GM19452 (cell line): ENCODE measurements at regions not wholly inside any gene's neighbourhood (a gene's known extent, or its start where the extent isn't known, plus 50 kb on each side); places are given as distances from the start of the nearest gene placed in this dataset.
"Not testable (repeated sequence)": the region's sequence is repeated elsewhere in the genome, so short reads cannot be mapped to it uniquely, and the experiment has no call there.

ENCODE experiments used
- ATAC-seq: cut with Tn5 transposase; IDR thresholded peaks from one replicate; pipeline ENCODE4 v1.9.1; 2021; ENCODE audit not compliant: unreplicated experiment

- ATAC-seq, result no peak
Measured at GRCh38 chr18:5024741-5025140, 172.3 kb downstream of the AKAIN1 start.

DNA sequence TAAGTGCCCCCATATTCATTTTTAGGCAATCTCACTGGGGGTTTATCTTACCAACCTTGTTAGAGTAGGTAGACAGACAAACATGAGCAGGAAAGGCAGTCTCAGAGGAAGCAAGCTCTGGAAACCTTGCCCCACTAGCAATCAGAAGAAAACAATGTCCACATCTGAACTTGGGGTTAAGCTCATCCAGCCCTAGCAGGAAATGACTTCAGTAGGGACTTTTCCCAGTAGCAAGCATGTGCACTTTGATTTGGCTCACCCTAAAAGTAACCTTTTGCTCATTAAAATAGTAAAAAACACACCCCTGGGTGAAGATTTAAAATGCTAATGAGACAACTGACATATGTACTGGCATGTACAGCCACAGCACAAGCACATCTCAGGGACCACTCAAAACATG is 175.5 kb downstream of the AKAIN1 start:
- ATAC-seq, result no peak

GRCh38 chr18:5015213-5015612 is 181.8 kb downstream of the AKAIN1 start:
- no peak for ATAC-seq

DNA sequence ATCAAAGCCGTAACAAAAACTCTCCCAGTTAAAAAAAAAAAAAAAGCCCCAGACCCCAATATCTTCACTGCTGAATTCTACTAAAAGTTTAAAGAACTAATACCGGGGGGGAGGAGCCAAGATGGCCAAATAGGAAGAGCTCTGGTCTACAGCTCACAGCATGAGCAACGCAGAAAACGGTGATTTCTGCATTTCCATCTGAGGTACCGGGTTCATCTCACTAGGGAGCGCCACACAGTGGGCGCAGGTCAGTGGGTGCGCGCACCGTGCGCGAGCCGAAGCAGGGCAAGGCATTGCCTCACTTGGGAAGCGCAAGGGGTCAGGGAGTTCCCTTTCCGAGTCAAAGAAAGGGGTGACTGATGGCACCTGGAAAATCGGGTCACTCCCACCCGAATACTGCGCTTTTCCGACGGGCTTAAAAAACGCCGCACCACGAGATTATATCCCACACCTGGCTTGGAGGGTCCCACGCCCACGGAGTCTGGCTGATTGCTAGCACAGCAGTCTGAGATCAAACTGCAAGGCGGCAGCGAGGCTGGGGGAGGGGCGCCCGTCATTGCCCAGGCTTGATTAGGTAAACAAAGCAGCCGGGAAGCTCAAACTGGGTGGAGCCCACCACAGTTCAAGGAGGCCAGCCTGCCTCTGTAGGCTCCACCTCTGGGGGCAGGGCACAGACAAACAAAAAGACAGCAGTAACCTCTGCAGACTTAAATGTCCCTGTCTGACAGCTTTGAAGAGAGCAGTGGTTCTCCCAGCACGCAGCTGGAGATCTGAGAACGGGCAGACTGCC is 192.8 kb downstream of the AKAIN1 start:
- ATAC-seq, result not testable (repeated sequence)

DNA sequence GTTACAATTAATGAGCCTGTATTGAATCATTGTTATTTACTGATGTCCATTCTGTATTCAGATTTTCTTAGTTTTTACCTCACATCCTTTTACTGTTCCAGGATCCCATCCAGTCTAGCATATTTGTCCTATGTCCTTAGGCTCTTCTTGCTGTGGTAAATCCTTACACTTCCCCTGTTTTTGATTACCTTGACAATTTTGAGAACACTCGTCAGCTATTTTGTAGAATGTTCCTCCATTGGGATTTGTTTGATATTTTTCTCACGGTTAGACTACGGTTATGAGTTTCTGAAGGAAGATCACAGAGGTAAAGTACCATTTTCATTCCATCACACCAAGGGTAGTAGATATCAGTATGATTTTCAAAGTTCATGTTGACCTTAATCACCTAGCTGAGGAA is 202.3 kb downstream of the AKAIN1 start:
- no peak for ATAC-seq

- ATAC-seq, result no peak
Measured at GRCh38 chr18:4987452-4988405, 209.3 kb downstream of the AKAIN1 start.

GRCh38 chr18:4986677-4987076 is 210.4 kb downstream of the AKAIN1 start:
- no peak for ATAC-seq

- ATAC-seq, result no peak
Measured at GRCh38 chr18:4986066-4986465, 211.0 kb downstream of the AKAIN1 start.

DNA sequence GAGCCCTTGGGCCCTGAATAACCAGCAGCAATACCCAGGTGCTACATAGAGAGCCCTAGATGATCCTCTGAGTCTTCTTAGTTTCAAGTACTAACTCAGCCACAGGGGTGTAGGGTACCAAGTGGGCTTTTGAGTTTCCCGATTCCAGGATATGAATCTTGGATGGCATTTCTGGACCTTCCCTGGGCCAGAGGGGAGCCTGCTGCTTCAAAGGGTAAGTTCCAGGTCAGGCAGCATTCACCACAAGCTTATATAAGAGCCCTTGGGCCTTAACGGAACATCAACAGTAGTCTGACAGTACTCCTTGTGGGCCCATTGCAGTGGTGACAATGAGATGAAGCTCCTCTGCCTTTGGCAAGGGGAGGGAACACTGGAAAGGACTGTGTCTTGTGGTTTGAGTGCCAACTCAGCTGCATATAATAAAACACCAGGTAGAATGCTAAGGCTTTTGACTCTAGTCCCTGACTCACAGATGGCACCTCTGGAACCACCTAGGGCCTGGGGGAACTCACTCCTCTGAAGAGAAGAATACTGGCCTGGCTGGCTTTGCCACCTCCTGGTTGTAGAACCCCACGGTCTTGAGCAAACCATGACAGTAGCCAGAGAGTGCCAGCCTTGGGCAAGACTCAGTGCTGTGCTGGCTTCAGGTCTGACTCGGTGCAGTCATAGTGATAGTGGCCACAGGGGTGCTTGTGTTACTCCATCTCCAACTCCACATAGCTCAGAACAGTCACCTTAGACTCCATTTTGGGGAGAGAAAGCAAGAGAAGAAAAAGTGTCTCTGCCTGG is 235.7 kb downstream of the AKAIN1 start:
- ATAC-seq, result no peak

DNA sequence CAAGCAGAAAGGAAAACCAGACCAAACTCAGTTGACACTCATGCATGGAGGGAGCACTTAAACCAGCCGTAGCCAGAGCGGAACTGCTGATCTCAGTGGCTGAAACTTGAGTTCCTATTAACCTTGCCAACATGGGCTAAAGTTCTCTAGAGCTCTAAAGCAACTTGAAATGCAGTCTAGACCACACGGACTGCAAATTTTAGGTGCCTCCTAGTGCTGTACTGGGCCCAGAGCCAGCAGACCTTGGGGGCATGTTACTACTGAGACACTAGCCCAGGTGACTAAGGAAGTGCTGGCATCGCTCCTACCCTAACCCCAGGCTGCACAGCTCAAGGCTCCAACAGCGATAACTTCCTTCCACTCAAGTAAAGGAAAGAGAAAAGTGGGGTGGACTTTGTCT is 236.5 kb downstream of the AKAIN1 start:
- ATAC-seq, result no peak

DNA sequence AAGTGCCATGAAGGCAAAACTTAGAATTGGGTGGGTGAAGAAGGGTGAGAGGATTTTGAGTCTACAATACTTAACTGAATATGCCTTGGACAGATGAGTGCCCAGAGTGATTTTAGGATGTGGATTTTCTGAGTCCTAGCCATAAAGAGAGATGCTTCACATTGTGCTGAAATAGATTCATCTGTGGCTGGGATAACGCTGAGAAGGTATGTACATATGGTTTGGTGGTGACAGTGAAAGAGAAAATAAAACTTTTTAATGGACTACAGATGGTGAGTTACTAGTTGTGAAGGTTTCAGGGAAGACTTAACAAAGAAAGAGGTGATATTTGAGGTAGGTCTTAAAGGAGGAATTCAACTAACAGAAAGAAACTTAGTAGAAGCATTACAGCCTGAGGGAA is 265.8 kb downstream of the AKAIN1 start:
- ATAC-seq, result no peak

- ATAC-seq, result no peak
Measured at GRCh38 chr18:4921548-4921947, 275.5 kb downstream of the AKAIN1 start.

DNA sequence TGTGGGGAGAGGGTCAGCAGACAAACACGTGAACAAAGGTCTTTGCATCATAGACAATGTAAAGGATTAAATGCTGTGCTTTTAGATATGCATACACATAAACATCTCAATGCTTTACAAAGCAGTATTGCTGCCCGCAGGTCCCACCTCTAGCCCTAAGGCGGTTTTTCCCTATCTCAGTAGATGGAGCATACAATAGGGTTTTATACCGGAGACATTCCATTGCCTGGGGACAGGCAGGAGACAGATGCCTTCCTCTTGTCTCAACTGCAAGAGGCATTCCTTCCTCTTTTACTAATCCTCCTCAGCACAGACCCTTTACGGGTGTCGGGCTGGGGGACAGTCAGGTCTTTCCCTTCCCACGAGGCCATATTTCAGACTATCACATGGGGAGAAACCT is 279.5 kb downstream of the AKAIN1 start:
- not testable (repeated sequence) for ATAC-seq

- ATAC-seq, result no peak
Measured at GRCh38 chr18:4908328-4908727, 288.7 kb downstream of the AKAIN1 start.

DNA sequence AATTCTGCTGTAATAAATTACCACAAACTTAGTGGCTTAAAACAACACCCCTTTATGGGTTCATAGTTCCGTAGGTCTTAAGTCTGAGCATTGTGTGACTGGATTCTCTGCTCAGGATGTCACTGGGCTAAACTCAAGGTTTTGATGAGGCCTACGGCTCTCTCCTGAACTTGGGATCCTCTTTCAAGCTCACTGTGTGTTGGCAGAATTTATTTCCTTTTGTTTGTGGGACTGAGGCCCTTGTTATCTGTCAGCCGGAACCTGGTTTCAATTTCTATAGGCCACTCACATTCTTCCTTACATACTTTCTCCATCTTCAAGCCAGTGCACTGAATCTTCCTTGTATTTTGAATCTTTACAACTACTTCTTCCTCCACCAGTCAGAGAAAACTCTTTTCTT is 290.2 kb downstream of the AKAIN1 start:
- no peak for ATAC-seq

DNA sequence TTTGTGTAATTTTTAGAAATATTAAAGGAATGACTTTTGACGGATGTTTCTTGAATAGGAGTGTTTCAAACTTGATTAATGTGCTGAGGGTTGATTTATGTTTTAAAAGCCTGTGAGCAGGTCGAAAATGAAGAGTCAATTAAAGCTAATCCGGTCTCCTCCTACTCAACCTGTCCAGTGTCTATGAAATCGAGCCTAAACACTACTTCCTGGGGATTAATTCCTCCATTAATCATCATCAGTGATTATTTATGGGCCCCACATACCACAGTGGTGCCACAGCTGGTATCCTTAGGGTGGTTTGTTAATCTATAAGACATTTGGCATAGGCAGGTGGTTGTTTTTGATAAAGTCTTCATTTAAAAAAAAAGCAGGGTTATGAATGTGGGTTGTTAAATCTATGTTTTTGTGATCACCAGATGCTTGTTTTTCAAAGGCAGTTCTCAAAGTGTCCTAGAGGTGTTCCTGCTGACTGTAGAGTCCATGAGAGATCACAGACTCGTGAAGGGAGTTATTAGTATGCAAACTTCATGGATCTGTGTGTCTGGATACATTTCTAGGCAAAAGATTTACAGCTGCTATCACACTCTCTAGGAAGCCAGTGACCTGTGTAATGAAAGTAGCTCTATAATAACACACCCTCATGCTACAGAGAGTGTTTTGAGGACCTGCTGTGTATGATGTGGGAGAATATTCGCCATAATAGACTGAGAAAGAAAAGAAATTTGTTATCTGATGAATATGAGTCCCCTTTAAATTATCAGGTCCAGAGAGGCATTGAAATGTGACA is 308.6 kb downstream of the AKAIN1 start:
- no peak for ATAC-seq

GRCh38 chr18:4878480-4878879 is 318.6 kb downstream of the AKAIN1 start:
- no peak for ATAC-seq

- no peak for ATAC-seq
Measured at GRCh38 chr18:4871197-4871596, 325.9 kb downstream of the AKAIN1 start.

DNA sequence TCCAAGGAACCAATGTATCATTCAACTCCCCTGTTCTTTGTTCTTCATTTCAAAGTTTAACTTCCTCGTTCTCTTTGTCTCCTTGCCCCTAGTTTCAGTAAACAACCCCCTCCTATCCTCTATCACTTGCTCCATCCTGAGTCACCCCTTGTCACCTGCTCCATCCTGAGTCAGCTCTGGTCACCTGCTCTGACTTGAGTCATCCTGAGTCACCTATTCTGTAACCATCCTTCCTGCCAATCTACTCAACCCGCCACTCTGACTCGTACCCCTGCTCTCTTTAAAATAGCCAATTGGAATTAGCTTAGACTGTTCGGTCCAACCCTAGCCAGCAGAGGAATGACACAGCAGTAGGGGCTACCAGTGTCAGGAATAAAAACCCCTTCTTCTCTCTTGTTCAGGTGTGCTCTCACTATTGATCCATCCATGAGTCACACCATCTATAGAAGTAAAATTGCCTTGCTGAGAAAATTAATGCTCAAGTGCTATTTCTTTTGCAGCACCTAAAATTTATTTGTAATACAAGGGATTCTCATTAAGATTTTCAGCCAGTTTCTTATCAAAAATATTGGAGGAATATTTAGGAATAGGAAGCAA is 326.8 kb downstream of the AKAIN1 start:
- no peak for ATAC-seq

- no peak for ATAC-seq
Measured at GRCh38 chr18:4869155-4869554, 327.9 kb downstream of the AKAIN1 start.
